ENCODE measurements at regions not wholly inside any gene's neighbourhood (a gene's known extent, or its start where the extent isn't known, plus 50 kb on each side); places are given as distances from the start of the nearest gene placed in this dataset.

DNA sequence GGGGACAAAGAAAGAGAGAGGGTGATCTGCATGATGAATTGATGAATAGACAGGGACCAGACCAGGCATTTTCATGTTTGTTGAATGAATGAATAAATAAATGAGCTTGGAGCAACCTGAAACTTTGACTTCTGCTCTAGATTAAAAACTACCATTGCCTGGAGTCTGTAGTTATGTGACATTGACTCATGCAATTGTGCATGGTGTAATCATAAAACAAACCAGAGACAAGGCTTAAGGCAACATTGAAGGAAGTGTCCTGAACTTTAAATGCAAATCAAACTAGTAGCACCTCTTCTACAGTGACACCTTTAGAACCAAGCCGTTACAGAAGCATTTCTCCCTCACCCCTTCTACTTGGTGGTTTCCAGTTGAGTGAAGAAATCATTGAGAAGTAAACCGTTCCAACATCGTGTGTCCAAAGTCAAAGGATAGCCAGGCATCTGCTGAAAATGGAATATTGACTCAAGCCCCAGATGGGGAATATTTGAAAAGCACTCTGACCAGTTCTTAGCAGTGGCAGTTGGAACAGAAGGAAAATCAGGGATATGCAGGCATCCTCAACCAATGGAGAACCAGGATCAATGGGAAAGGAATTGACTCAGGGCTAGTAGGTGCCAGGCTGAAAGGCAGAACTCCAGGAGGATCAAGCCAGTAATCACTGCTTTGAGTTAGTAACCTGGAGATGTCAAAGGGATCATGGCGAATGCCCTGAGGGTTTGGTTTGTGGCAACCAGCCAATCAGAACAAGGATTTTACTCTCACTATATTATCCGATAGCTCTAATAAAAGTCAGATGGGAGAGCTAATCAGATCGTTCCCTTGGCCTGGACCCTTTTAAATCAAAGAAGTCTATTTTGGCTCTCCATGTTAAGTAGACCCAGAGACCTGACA is 171.2 kb upstream of the TSHZ2 start:
- POLR2A ChIA-PET (ENCODE audit: partially characterized antibody), result no interaction called here
- Histone ChIP-seq H3K18ac (ENCODE audit: extremely low read depth, low read length) (no peak overlapping the region), H3K79me1 (ENCODE audit: low read depth, low read length) (no peaks in the 10 kb centered on the region), H2BK20ac (ENCODE audit: low read length) (no peak overlapping the region), H3K36me3 (ENCODE audit: control insufficient read depth in 2 of 4, insufficient read depth in 4 of 4, low read length in 3 of 4) (no peaks in the 10 kb centered on the region), H3K4me1 (replicated peaks in 1 of 4; ENCODE audit: control insufficient read depth in 3 of 4, insufficient read depth in 4 of 4, low read length in 3 of 4) (no peaks in the 10 kb centered on the region), H2AK5ac (ENCODE audit: low read depth, low read length) (no peak overlapping the region), H3K14ac (ENCODE audit: insufficient read length) (no peak overlapping the region), H2AFZ (ENCODE audit: low read length) (no peak overlapping the region), H3K4me2 (ENCODE audit: insufficient read depth in 1 of 2, low read depth in 2 of 2, low read length in 2 of 2) (no peak overlapping the region), H3K4ac (replicated peaks; ENCODE audit: insufficient read length, low read depth, low read length) (no peak overlapping the region), H3K79me2 (ENCODE audit: control insufficient read depth in 1 of 2, insufficient read depth in 2 of 2, low read length in 2 of 2) (no peaks in the 10 kb centered on the region), H3K4me3 (ENCODE audit: extremely low read depth in 1 of 4, insufficient read depth in 2 of 4, low read depth in 3 of 4, low read length in 4 of 4) (no peak overlapping the region), H4K91ac (replicated peaks; ENCODE audit: insufficient read length, low read length) (no peak overlapping the region), H2BK120ac (replicated peaks; ENCODE audit: low read depth, low read length) (no peak overlapping the region), H3K23ac (ENCODE audit: insufficient read length) (no peak overlapping the region), H4K8ac (ENCODE audit: extremely low read depth, insufficient read depth, low read length) (no peak overlapping the region), H2BK5ac (ENCODE audit: low read depth, low read length) (no peak overlapping the region), H4K5ac (ENCODE audit: insufficient read length, low read depth, low read length) (no peak overlapping the region), H2BK12ac (ENCODE audit: low read depth, low read length) (no peak overlapping the region), H3K9me3 (ENCODE audit: insufficient read depth in 2 of 2, low read depth in 1 of 2, low read length in 1 of 2) (no peaks in the 10 kb centered on the region), H4K20me1 (replicated peaks in 1 of 2; ENCODE audit: control insufficient read depth in 1 of 2, insufficient read depth in 2 of 2, low read length in 2 of 2) (no peaks in the 10 kb centered on the region), H3K27me3 (replicated peaks in 1 of 4; ENCODE audit: control insufficient read depth in 3 of 4, extremely low read depth in 1 of 4, insufficient read depth in 3 of 4, low read length in 3 of 4) (no peaks in the 10 kb centered on the region), H3K23me2 (ENCODE audit: low read depth, low read length) (no peaks in the 10 kb centered on the region), H2BK15ac (ENCODE audit: low read length) (no peak overlapping the region), H3K27ac (ENCODE audit: low read depth, low read length) (no peak overlapping the region), H3K9ac (replicated peaks in 1 of 4; ENCODE audit: extremely low read depth in 1 of 4, low read depth in 3 of 4, low read length in 3 of 4) (no peak overlapping the region), H3K56ac (replicated peaks; ENCODE audit: insufficient read length, low read depth, low read length) (no peak overlapping the region)
- DNase-seq (ENCODE audit: low read depth in 1 of 2, low spot score in 2 of 2), result no peak
- CTCF ChIA-PET (ENCODE audit: partially characterized antibody), result no interaction called here
- 88% methylated on average over 6 of the region's 6 CpGs; no CpG with 5 or more reads in 1 of the 2 experiments for WGBS, 2 experiments (ENCODE audit: extremely low coverage in 1 of 2, insufficient coverage in 1 of 2, insufficient read length in 1 of 2, insufficient replicate concordance in 2 of 2, low coverage in 1 of 2, low lambda C conversion rate in 2 of 2, missing lambda C conversion rate in 1 of 2)
- FAIRE-seq, result no peak
- TF ChIP-seq ASH2L (IDR thresholded peaks at IDR 0.05; ENCODE audit: low read length) (no peak), SP4 (IDR thresholded peaks at IDR 0.05; ENCODE audit: low read length) (no peak), PHF8 (conservative IDR thresholded peaks at IDR 0.05; ENCODE audit: low read depth, low read length) (no peak), CEBPB (IDR thresholded peaks at IDR 0.05; ENCODE audit: low read depth, low read length) (no peak), RAD21 (IDR thresholded peaks at IDR 0.05 in 1 of 2, conservative IDR thresholded peaks at IDR 0.05 in 1 of 2; ENCODE audit: low read depth in 2 of 2, low read length in 2 of 2) (no peak), JUN (IDR thresholded peaks at IDR 0.05; ENCODE audit: low read depth, low read length) (no peak), GTF2F1 (IDR thresholded peaks at IDR 0.05; ENCODE audit: borderline replicate concordance, low read depth, low read length) (no peak), KDM4A (IDR thresholded peaks at IDR 0.05; ENCODE audit: low read depth, low read length, severe bottlenecking) (no peak), TAF1 (IDR thresholded peaks at IDR 0.05; ENCODE audit: low read depth, low read length) (no peak), EGR1 (IDR thresholded peaks at IDR 0.05; ENCODE audit: borderline replicate concordance, low read depth, low read length) (no peak)
- TF ChIP-seq, protein P1, sequence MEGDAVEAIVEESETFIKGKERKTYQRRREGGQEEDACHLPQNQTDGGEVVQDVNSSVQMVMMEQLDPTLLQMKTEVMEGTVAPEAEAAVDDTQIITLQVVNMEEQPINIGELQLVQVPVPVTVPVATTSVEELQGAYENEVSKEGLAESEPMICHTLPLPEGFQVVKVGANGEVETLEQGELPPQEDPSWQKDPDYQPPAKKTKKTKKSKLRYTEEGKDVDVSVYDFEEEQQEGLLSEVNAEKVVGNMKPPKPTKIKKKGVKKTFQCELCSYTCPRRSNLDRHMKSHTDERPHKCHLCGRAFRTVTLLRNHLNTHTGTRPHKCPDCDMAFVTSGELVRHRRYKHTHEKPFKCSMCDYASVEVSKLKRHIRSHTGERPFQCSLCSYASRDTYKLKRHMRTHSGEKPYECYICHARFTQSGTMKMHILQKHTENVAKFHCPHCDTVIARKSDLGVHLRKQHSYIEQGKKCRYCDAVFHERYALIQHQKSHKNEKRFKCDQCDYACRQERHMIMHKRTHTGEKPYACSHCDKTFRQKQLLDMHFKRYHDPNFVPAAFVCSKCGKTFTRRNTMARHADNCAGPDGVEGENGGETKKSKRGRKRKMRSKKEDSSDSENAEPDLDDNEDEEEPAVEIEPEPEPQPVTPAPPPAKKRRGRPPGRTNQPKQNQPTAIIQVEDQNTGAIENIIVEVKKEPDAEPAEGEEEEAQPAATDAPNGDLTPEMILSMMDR (IDR thresholded peaks at IDR 0.05; ENCODE audit: control extremely low read depth in 1 of 3, insufficient read depth in 1 of 3, low read depth in 1 of 3, low read length in 3 of 3), result no peak

Data from H1 (cell line).